OCI-LY7 (cell line): ENCODE measurements at regions not wholly inside any gene's neighbourhood (a gene's known extent, or its start where the extent isn't known, plus 50 kb on each side); places are given as distances from the start of the nearest gene placed in this dataset.

Experiments used
- BruUV-seq: library from RNA; stranded (reverse); fragments of 400-500 nt; replicated peaks from 2 replicates; lab custom pipeline; 2021; lab: Mats Ljungman, UMichigan
- CTCF ChIA-PET: fragments of 300-600 bp; sonication (Branson Sonifier 250); formaldehyde crosslinking; loops from one replicate; lab custom pipeline; 2022; ENCODE audit warnings: antibody characterized with exemption; ENCODE audit not compliant: unreplicated experiment; lab: Charles Lee
- POLR2A ChIA-PET: fragments of 300-600 bp; sonication (Branson Sonifier 250); formaldehyde crosslinking; loops from one replicate; lab custom pipeline; 2022; ENCODE audit warnings: antibody characterized with exemption; lab: Charles Lee
- DNase-seq: peaks from one replicate; pipeline ENCODE4 v3.0.0-alpha.2; 2015; ENCODE audit warnings: low spot score
- H2AFZ ChIP-seq: fragments of 200-600 bp; sonication (generic), shearing (Covaris generic); 2 replicates; pipeline ENCODE4 v1.6.1; 2014; ENCODE audit warnings: mild to moderate bottlenecking, antibody characterized with exemption, low read length, moderate library complexity
- H3K27ac ChIP-seq: fragments of 200-600 bp; sonication (generic); 2 replicates; pipeline ENCODE4 v1.5.1; 2014; ENCODE audit warnings: mixed run types, low read depth, mild to moderate bottlenecking, moderate library complexity, low read length, inconsistent platforms; ENCODE audit not compliant: poor library complexity, severe bottlenecking
- H3K36me3 ChIP-seq: fragments of 200-600 bp; sonication (generic); 2 replicates; pipeline ENCODE4 v1.6.1; 2014; ENCODE audit warnings: mild to moderate bottlenecking, antibody characterized with exemption, low read length, moderate library complexity, mixed read lengths; ENCODE audit not compliant: insufficient read depth
- H3K4me1 ChIP-seq: fragments of 200-600 bp; sonication (generic); 2 replicates; pipeline ENCODE4 v1.5.1; 2014; ENCODE audit warnings: mild to moderate bottlenecking, low read length; ENCODE audit not compliant: insufficient read depth, poor library complexity, severe bottlenecking
- H3K4me2 ChIP-seq: fragments of 200-600 bp; sonication (generic); 2 replicates; pipeline ENCODE4 v1.6.1; 2014; ENCODE audit warnings: mild to moderate bottlenecking, low read length
- H3K4me3 ChIP-seq: fragments of 200-600 bp; sonication (generic); 2 replicates; pipeline ENCODE4 v1.5.1; 2014; ENCODE audit warnings: mild to moderate bottlenecking, low read depth, low read length; ENCODE audit not compliant: poor library complexity, severe bottlenecking
- H3K79me2 ChIP-seq: fragments of 200-600 bp; sonication (generic); 2 replicates; pipeline ENCODE4 v1.6.1; 2016; ENCODE audit warnings: low read depth, mild to moderate bottlenecking, low read length, moderate library complexity, mixed read lengths; ENCODE audit not compliant: insufficient read depth
- H3K9me2 ChIP-seq: fragments of 200-600 bp; sonication (generic); 2 replicates; pipeline ENCODE4 v1.6.1; 2016; ENCODE audit warnings: mild to moderate bottlenecking, low read length, mixed read lengths; ENCODE audit not compliant: insufficient read depth
- H3K9me3 ChIP-seq: fragments of 200-600 bp; sonication (generic); 2 replicates; pipeline ENCODE4 v1.6.1; 2014; ENCODE audit warnings: mild to moderate bottlenecking, mixed run types, low read length, mixed read lengths
- H4K20me1 ChIP-seq: fragments of 200-600 bp; sonication (generic); 2 replicates; pipeline ENCODE4 v1.6.1; 2014; ENCODE audit warnings: mild to moderate bottlenecking, antibody characterized with exemption, low read length, moderate library complexity, mixed read lengths; ENCODE audit not compliant: insufficient read depth
- CTCF ChIP-seq: fragments of 200-600 bp; sonication (generic); conservative IDR thresholded peaks from 2 replicates; pipeline ENCODE4 v1.5.1; 2014; ENCODE audit warnings: mild to moderate bottlenecking, antibody characterized with exemption, low read length, moderate library complexity, mixed read lengths
- EZH2phosphoT487 ChIP-seq: fragments of 200-600 bp; sonication (generic); IDR thresholded peaks from 2 replicates; pipeline ENCODE4 v1.6.1; 2018; ENCODE audit warnings: low read depth, borderline replicate concordance, mild to moderate bottlenecking, mixed run types, antibody characterized with exemption, low read length, moderate library complexity, mixed read lengths
- intact Hi-C: fragments of 100-400 bp; cut with micrococcal nuclease; formaldehyde crosslinking; loops from one replicate; pipeline ENCODE4 v1.10.0; 2022; ENCODE audit not compliant: unreplicated experiment

DNA sequence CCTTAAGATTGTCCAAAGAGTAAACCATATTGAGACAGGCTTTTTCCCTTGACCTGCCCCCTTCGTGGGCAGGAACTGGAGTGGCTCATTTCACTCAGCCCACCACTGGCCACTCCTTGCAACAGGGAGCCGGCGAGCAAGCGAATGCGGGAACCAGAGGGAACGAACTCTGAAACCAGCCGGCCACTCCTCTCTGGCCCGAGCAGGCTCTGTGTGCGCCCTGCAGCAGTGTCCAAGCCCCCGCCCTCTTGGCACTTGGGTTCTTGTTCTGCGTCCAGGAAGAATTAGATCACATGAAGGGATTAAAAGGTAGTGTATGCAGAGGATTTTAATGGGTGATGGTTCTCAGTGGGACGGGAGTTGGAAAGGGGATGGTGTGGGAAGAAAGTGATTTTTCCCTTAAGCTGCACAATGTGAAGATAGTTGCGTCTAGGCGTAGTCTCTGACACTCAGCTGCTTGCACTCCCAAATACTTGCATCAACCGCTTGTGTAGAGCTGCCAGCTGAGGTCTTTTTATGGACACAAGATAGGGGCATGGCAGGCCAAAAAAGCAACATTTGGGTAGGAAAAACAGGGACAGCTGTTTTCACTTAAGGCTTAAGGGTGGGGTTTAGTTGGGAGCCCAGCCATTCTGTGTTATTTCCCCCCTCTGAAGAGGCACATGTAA lies 1209.7 kb upstream of the PCDH20 start:
- Histone ChIP-seq H2AFZ (no peak overlapping the region), H3K4me3 (no peak overlapping the region), H3K9me3 (no peaks in the 10 kb centered on the region), H3K4me1 (no peaks in the 10 kb centered on the region), H3K9me2 (no peaks in the 10 kb centered on the region), H4K20me1 (no peaks in the 10 kb centered on the region), H3K4me2 (no peak overlapping the region), H3K27ac (no peak overlapping the region), H3K36me3 (no peaks in the 10 kb centered on the region), H3K79me2 (no peaks in the 10 kb centered on the region)
- ChIA-PET CTCF (no interaction called here), POLR2A (interaction anchor here (0.5 to 0.7 kb wide), 2 partner anchors 15 to 429 kb away, joined by 3 read pairs; no protein-coding TSS in a partner anchor)
- intact Hi-C loops: no loop called here
- BruUV-seq: no TSS peak
- no peak for DNase-seq
- TF ChIP-seq EZH2phosphoT487 (no peak), CTCF (no peak)

DNA sequence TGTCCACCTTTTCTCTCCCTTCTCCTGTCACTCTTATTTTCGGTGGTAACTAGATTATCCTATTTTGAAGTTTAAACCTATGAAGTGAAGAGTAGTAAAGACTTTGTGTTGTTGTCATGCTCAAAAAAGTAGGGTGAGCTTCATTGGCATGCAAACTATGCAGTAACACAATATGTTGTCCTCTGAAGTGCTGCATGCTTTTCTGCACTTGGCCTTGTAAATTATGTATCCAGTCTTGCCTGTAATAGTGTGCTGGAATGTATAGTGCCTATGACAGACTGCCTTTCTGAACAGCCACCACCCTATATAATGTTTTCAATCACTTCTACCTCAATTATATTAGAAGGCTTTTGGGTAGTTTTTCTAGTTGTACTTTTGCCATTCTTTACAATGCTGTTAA lies 1198.2 kb upstream of the PCDH20 start:
- H3K4me1 ChIP-seq: no peaks in the 10 kb centered on the region
- no peak overlapping the region for H3K4me2 ChIP-seq
- DNase-seq: no peak
- TF ChIP-seq EZH2phosphoT487 (no peak), CTCF (no peak)
- no peaks in the 10 kb centered on the region for H3K9me2 ChIP-seq
- no peaks in the 10 kb centered on the region for H3K79me2 ChIP-seq
- no TSS peak for BruUV-seq
- no peak overlapping the region for H3K4me3 ChIP-seq
- intact Hi-C loops: no loop called here
- H2AFZ ChIP-seq: no peak overlapping the region
- H3K9me3 ChIP-seq: no peaks in the 10 kb centered on the region
- no peaks in the 10 kb centered on the region for H3K36me3 ChIP-seq
- POLR2A ChIA-PET: no interaction called here
- no peaks in the 10 kb centered on the region for H4K20me1 ChIP-seq
- no peak overlapping the region for H3K27ac ChIP-seq
- CTCF ChIA-PET: no interaction called here

- Histone ChIP-seq H3K36me3 (no peaks in the 10 kb centered on the region), H3K9me3 (no peaks in the 10 kb centered on the region), H3K27ac (no peak overlapping the region), H2AFZ (no peak overlapping the region), H3K9me2 (no peaks in the 10 kb centered on the region), H3K4me1 (no peaks in the 10 kb centered on the region), H3K79me2 (no peaks in the 10 kb centered on the region), H4K20me1 (no peaks in the 10 kb centered on the region), H3K4me3 (no peak overlapping the region), H3K4me2 (no peak overlapping the region)
- intact Hi-C loops: no loop called here
- TF ChIP-seq EZH2phosphoT487 (no peak), CTCF (no peak)
- ChIA-PET CTCF (no interaction called here), POLR2A (interaction anchor here (1.2 kb wide), 1 partner anchor 20 kb away, joined by 3 read pairs; no protein-coding TSS in a partner anchor)
- BruUV-seq: no TSS peak
- no peak for DNase-seq
These were observed 1195.7 kb upstream of the PCDH20 start for GRCh38 chr13:62611343-62611742.
